Activated naive CD8-positive, alpha-beta T cell treated with anti-CD3 and anti-CD28 coated beads, Interleukin-2, amount 50 U/mL, for 24 hours (primary cell): ENCODE measurements at regions not wholly inside any gene's neighbourhood (a gene's known extent, or its start where the extent isn't known, plus 50 kb on each side); places are given as distances from the start of the nearest gene placed in this dataset.
A peak's percentile ranks its signal among the peaks of the same experiment; 100 is the strongest.

ENCODE experiments used
- ATAC-seq: fragments of 150-1000 bp; cut with Tn5 transposase; one replicate; pipeline ENCODE4 v1.10.0; 2021
- DNase-seq: peaks from one replicate; pipeline ENCODE4 v3.0.0; 2021
- H3K27ac Mint-ChIP-seq: one replicate; pipeline ENCODE4 v1.8.0; 2021; ENCODE audit warnings: mild to moderate bottlenecking, mixed read lengths
- H3K27me3 Mint-ChIP-seq: one replicate; pipeline ENCODE4 v1.8.0; 2021; ENCODE audit warnings: mixed read lengths
- H3K36me3 Mint-ChIP-seq: one replicate; pipeline ENCODE4 v1.8.0; 2021; ENCODE audit warnings: low read depth, mixed read lengths
- H3K4me1 Mint-ChIP-seq: one replicate; pipeline ENCODE4 v1.8.0; 2021; ENCODE audit warnings: mixed read lengths
- H3K4me3 Mint-ChIP-seq: one replicate; pipeline ENCODE4 v1.8.0; 2021; ENCODE audit warnings: mild to moderate bottlenecking, moderate library complexity, mixed read lengths
- H3K9me3 Mint-ChIP-seq: one replicate; pipeline ENCODE4 v1.8.0; 2021; ENCODE audit warnings: mixed read lengths

DNA sequence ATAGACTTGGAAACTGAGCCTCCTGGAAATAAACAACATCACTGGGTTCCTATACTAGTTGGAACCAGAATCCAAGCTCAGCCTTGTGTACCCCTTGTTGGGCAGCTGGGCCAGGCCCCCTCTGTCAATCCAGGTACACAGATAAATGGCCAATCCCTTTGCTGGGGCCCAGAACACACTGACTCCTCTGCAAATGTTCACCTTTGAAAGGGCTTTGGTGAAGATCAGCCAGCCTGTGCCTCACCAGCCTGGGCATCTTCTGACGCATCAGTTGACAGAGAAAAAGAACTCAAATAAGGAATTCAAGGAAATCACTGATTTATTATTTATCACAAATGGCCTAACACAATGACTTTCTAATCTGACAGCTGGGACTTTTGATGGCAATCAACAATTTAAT lies 1090.2 kb downstream of the BCL11B start:
- Mint-ChIP-seq H3K9me3 (peaks cover 4% of the 10 kb centered on the region), H3K27me3 (no peaks in the 10 kb centered on the region), H3K36me3 (peaks cover 3% of the 10 kb centered on the region), H3K4me1 (peaks cover 97% of the 10 kb centered on the region), H3K27ac (peak overlapping the region; percentile 98), H3K4me3 (peak overlapping the region; percentile 49)
- no peak for ATAC-seq
- DNase-seq: no peak

DNA sequence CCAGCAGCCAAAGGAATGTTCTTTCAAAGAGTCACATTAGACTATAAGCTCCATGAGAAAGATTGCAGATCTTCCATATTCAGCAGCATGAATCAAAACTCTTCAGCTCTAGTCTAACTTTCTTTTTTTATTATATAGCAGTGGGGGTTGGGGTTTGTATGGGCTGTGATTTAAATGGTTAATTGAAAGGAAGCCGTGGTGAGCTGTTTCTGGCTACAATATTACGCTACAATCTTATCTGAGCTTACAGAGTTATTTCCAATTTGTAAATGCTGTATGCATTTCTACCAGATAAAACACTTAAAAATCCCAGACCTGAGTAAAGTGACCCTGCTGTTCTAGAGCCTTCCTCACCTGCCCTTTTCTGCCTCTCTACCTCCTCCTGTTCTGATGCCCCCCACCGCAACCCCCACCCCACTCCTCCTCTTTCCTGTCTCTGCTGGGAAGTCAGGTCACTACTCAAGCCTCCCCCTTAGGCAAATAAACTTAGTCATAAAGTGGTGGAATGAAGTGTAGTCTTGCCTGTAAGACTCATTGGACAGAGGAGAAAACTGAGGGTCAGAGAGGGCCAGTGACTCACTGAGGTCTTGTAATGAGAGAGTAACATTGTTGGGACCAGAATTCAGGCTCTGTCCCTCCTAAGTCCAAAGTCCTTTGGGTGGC lies 1089.5 kb downstream of the BCL11B start:
- Mint-ChIP-seq H3K27ac (peak overlapping the region; percentile 98), H3K9me3 (peaks cover 4% of the 10 kb centered on the region), H3K36me3 (peaks cover 3% of the 10 kb centered on the region), H3K4me3 (peak overlapping the region; percentile 49), H3K27me3 (no peaks in the 10 kb centered on the region), H3K4me1 (peaks cover 97% of the 10 kb centered on the region)
- DNase-seq: peak; percentile 68
- peak; percentile 79 for ATAC-seq

DNA sequence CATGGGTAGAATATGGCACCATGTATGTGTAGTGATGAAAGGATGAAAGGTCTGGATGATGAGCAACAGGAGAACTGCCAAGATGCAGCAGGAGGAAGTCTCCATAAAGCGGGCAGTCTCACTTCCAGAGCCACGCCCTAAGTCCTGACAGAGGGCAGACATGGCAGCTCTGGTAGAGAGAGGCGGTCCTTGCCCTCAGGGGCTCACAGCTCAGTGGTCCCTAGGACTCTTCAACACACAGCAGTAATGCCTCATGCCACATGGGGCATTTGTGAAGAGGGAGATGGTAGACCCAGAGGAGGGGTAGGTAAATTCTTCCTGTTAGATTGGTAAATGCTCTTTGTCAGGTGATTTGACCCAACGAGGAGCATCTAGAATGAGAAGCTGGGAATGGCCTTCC lies 1088.4 kb downstream of the BCL11B start:
- H3K27ac Mint-ChIP-seq: peak overlapping the region; percentile 98
- peak overlapping the region; percentile 49 for H3K4me3 Mint-ChIP-seq
- peaks cover 97% of the 10 kb centered on the region for H3K4me1 Mint-ChIP-seq
- H3K36me3 Mint-ChIP-seq: peaks cover 3% of the 10 kb centered on the region
- H3K9me3 Mint-ChIP-seq: peaks cover 4% of the 10 kb centered on the region
- ATAC-seq (no peak), DNase-seq (no peak)
- H3K27me3 Mint-ChIP-seq: no peaks in the 10 kb centered on the region

DNA sequence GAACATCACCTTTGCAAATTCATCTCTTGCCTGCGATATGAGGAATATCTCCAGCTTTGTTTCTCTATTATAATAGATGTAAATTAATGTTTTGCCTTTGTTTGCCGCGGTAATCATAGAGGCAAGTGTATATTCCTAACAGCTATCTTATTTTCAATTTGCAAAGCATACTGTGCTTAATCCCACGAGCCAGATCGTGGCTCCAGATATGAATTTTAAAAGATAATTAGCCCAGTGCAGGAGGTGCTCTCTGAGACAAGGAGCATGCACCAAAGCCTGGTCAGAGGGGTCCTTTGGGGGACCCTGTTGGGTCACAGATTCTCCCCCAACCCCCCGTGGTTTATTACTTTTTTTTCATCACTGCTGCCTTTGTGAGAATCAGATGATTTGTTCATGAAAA lies 1087.5 kb downstream of the BCL11B start:
- H3K27me3 Mint-ChIP-seq: no peaks in the 10 kb centered on the region
- H3K36me3 Mint-ChIP-seq: peaks cover 3% of the 10 kb centered on the region
- no peak for DNase-seq
- H3K27ac Mint-ChIP-seq: peak overlapping the region; percentile 98
- ATAC-seq: no peak
- H3K4me3 Mint-ChIP-seq: peak overlapping the region; percentile 44
- H3K4me1 Mint-ChIP-seq: peaks cover 97% of the 10 kb centered on the region
- H3K9me3 Mint-ChIP-seq: peaks cover 4% of the 10 kb centered on the region

DNA sequence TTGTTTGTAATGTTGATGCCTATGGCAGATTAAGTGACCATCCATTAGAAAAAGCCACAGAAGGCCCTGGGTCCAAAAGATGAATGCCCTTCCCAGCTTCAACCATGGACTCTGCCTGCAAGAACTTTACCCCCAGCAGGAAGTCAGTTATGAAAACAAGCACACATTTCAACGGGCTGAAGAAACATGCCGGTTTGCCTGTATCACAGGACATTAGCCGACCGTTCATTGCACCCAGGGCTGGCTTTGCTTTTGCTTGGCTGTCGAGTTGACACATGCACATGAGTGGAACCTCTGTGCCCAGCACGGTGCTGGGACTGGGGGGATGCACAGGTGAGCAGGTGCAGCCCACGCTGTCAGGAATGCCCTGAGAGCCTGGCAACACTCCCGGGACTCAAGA lies 1087.0 kb downstream of the BCL11B start:
- H3K9me3 Mint-ChIP-seq: peaks cover 4% of the 10 kb centered on the region
- no peaks in the 10 kb centered on the region for H3K27me3 Mint-ChIP-seq
- DNase-seq (no peak), ATAC-seq (no peak)
- H3K4me1 Mint-ChIP-seq: peaks cover 97% of the 10 kb centered on the region
- peak overlapping the region; percentile 44 for H3K4me3 Mint-ChIP-seq
- peaks cover 3% of the 10 kb centered on the region for H3K36me3 Mint-ChIP-seq
- H3K27ac Mint-ChIP-seq: peak overlapping the region; percentile 98

DNA sequence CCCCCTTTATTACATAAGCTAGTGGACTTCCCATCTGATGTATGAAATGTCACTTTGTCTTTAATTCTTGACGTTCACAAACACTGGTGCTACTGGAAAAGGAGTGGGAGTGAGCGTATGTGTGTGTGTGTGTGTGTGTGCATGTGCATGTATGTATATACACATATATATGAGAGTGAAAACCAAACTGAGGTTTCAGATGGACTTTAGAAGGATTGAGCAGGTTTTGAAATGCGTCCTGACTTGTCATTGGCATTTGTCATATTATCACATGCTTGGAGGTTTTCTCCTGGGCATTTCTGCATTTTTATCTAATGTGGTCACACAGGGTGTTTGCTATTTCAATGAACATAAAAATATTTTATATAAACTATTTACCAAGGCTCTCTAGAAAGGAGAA lies 1085.9 kb downstream of the BCL11B start:
- DNase-seq (no peak), ATAC-seq (no peak)
- Mint-ChIP-seq H3K9me3 (peaks cover 4% of the 10 kb centered on the region), H3K27me3 (no peaks in the 10 kb centered on the region), H3K27ac (peak overlapping the region; percentile 98), H3K36me3 (peaks cover 3% of the 10 kb centered on the region), H3K4me1 (peaks cover 99% of the 10 kb centered on the region), H3K4me3 (peak overlapping the region; percentile 33)

DNA sequence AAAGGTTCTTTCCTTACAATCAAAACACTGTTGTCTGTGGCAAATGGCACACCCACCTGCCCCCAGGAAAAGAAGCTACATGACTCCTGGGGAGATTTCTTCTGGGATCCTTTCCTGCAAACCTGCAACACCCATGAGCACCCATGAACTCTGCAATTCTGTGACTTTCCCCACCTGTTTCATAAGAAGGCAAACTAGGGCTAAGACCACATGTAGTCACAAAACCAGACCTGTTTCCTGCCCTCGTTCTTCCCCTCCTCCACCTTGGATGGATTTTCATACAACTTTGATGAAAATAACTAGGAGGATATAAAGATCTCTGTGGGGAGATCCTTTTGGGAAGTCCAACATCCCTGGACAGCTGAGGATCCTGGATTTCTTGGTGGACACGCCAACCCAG lies 1084.7 kb downstream of the BCL11B start:
- no peak overlapping the region for H3K4me3 Mint-ChIP-seq
- peaks cover 4% of the 10 kb centered on the region for H3K9me3 Mint-ChIP-seq
- H3K27ac Mint-ChIP-seq: peak overlapping the region; percentile 98
- peaks cover 3% of the 10 kb centered on the region for H3K36me3 Mint-ChIP-seq
- DNase-seq: no peak
- no peak for ATAC-seq
- H3K4me1 Mint-ChIP-seq: peaks cover 98% of the 10 kb centered on the region
- no peaks in the 10 kb centered on the region for H3K27me3 Mint-ChIP-seq

DNA sequence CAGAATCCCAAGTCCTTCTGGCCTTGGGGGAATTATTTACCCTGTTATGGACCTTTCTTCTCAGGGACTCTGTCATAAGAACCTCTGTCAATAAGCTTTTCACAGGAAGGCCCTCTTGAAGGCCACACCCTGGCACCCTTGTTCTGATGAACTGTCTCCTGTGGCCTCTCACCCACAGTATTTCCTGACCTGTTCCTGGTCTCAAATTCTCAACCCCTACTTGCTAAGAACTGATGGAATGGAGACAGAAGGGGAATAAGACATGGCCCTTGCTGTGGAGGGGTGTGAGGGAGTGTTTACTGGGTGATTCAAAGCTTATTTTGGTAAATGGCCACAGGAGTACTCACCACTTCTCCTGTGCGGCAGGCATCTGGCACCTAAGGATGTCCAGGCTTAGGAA lies 1082.9 kb downstream of the BCL11B start:
- DNase-seq (no peak), ATAC-seq (peak; percentile 64)
- peak overlapping the region; percentile 98 for H3K27ac Mint-ChIP-seq
- no peaks in the 10 kb centered on the region for H3K36me3 Mint-ChIP-seq
- H3K4me3 Mint-ChIP-seq: peak overlapping the region; percentile 66
- H3K9me3 Mint-ChIP-seq: no peaks in the 10 kb centered on the region
- H3K27me3 Mint-ChIP-seq: no peaks in the 10 kb centered on the region
- peaks cover 96% of the 10 kb centered on the region for H3K4me1 Mint-ChIP-seq

DNA sequence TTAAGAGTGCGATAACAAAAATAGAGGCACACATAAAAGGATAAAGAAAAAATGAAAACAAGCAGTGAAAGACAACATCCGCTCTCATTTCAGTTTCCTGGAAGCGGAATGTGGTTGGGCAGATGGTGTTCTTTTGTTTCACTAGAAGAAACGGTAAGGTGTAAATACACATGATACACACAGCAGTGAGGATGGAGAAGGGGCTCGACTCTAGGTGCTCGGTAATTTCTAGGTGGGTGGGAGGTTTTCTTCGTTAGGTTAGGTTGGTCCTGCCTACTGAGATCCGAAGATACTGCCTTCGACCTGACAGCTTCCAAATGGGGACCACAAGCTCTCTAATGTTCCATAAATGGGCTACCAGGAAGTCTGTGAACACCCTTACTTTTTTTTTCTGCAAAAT lies 1082.5 kb downstream of the BCL11B start:
- H3K27me3 Mint-ChIP-seq: no peaks in the 10 kb centered on the region

DNA sequence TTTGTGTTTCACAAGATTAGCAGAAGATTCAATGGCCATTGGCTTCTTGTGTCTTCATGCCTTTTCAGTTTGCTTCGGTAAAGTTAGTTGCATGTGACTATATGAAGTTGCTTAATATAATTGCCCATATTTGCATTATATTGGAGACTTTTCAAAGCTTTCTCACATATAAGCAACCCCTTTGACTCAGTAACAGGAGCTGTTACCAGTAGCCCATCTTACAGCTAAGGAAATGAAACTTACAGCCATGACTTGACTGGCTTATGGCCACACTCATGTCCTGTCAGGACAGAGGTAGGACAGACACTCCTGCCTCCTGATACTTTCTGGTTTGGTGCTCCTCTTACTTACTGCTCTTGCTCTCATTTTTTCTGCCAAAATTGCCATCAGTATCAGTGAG lies 1082.1 kb downstream of the BCL11B start:
- Mint-ChIP-seq H3K27ac (peak overlapping the region; percentile 98), H3K36me3 (no peaks in the 10 kb centered on the region), H3K4me3 (peak overlapping the region; percentile 66), H3K27me3 (no peaks in the 10 kb centered on the region), H3K4me1 (peaks cover 95% of the 10 kb centered on the region), H3K9me3 (no peaks in the 10 kb centered on the region)
- no peak for DNase-seq
- no peak for ATAC-seq

More for the DNA sequence above, 1082.5 kb downstream of the BCL11B start:
- no peaks in the 10 kb centered on the region for H3K9me3 Mint-ChIP-seq
- peak overlapping the region; percentile 98 for H3K27ac Mint-ChIP-seq
- H3K4me1 Mint-ChIP-seq: peaks cover 95% of the 10 kb centered on the region
- peak overlapping the region; percentile 66 for H3K4me3 Mint-ChIP-seq
- H3K36me3 Mint-ChIP-seq: no peaks in the 10 kb centered on the region
- DNase-seq: no peak
- peak; percentile 74 for ATAC-seq

DNA sequence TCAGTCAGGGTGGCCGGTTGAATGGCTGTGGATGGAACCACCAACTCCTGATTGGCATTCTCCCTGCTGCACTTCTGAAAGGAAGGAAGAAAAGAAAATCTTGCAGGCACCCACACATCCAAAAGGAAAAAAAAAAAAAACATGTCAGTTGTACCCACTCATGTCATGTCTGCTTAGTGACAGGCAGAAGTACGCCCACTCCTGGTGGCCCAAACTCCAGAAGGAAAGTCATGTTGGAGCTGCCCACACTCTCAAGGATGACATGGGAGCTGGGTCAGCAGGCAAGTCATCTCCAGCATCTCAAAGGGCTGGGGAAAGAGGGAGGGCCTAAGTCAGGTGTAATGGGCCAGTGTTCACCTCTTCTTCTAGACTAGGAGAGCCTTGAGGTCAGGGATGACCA lies 1079.1 kb downstream of the BCL11B start:
- H3K4me1 Mint-ChIP-seq: peaks cover 95% of the 10 kb centered on the region
- H3K9me3 Mint-ChIP-seq: no peaks in the 10 kb centered on the region
- H3K27me3 Mint-ChIP-seq: no peaks in the 10 kb centered on the region
- H3K36me3 Mint-ChIP-seq: no peaks in the 10 kb centered on the region
- ATAC-seq (no peak), DNase-seq (no peak)
- no peak overlapping the region for H3K4me3 Mint-ChIP-seq
- peak overlapping the region; percentile 48 for H3K27ac Mint-ChIP-seq

DNA sequence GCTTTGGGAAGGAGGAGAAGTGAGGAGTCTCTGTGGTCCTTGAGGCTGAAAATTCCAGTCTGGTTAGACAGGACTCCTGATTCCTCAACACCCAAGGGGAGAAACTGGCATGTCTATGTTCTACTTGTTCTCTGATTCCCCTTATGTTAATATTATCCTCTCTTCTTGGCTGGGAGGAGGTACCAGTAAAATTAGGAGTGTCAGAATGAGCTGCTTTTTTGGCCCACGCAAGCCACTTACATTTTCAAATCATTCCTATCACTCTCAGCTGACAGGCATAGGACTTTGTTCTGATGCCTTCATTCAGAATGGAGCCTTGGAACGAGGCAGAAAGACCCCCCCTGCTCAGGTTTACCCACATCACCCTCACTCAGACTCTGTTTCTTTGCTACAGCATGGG lies 1077.2 kb downstream of the BCL11B start:
- Mint-ChIP-seq H3K27me3 (no peaks in the 10 kb centered on the region), H3K4me3 (no peak overlapping the region), H3K9me3 (no peaks in the 10 kb centered on the region), H3K36me3 (no peaks in the 10 kb centered on the region), H3K4me1 (peaks cover 94% of the 10 kb centered on the region), H3K27ac (peak overlapping the region; percentile 82)
- ATAC-seq (no peak), DNase-seq (no peak)

DNA sequence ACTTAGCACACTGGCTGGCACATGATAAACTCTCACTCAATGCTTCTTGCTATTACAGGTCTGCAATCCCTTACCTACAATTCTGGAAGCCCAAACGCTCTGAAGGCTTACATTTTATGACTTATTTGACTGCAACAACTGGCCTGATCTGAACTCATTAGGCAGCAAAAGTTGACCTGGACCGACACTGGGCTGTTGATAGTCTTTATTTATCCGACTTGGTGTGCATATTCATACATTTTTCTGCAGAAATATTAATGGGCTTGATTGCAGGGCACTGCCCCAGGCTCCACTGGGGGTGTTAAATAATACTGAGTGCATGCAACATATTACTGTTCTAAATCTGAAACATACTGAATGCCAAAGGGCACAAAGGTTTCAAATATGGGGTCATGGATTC lies 1076.7 kb downstream of the BCL11B start:
- ATAC-seq (no peak), DNase-seq (no peak)
- H3K9me3 Mint-ChIP-seq: no peaks in the 10 kb centered on the region
- H3K36me3 Mint-ChIP-seq: no peaks in the 10 kb centered on the region
- peak overlapping the region; percentile 82 for H3K27ac Mint-ChIP-seq
- H3K4me1 Mint-ChIP-seq: peaks cover 91% of the 10 kb centered on the region
- H3K27me3 Mint-ChIP-seq: no peaks in the 10 kb centered on the region
- H3K4me3 Mint-ChIP-seq: no peak overlapping the region

DNA sequence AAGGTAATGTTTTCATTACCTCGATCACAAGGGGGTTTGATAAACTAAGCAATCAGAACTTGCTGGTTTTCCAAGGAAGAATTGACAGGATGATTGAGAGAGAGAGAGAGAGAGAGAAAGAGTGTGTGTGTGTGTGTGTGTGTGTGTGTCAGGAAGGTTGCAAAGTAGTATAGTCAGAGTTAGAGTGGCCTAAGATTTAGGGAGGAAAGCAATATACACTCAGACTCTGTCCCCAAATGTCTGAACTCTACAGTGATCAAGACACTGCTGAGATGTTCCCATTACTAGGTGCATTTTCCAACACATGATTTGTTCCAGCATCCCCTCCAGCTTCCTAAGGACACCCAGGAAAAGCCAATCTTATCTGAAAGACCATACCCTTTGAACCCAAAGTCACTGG lies 1074.1 kb downstream of the BCL11B start:
- H3K4me1 Mint-ChIP-seq: peaks cover 77% of the 10 kb centered on the region

DNA sequence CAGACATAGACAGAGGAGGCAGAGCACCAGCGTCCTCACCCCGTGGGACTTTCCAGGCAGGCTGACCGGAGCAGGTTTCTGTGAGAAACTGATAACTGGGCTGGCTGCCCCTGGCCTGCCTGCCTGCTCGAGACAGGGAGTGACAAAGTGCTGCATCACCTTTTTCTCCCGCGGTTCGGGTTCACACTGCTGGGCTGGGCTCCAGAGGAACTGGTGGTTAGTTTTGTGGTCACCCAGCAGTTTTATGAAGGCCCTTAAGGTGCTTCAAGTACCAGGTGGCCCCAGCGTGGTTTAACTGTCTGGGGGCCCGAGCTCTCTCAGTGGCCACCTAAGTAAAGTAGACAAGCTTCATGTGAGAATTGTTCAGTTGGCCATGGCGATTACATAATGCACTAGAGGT lies 1073.6 kb downstream of the BCL11B start:
- Mint-ChIP-seq H3K4me3 (no peak overlapping the region), H3K4me1 (peaks cover 74% of the 10 kb centered on the region), H3K27me3 (no peaks in the 10 kb centered on the region), H3K27ac (peak overlapping the region; percentile 67), H3K36me3 (no peaks in the 10 kb centered on the region), H3K9me3 (no peaks in the 10 kb centered on the region)
- ATAC-seq: peak; percentile 53
- no peak for DNase-seq

More for the DNA sequence above, 1074.1 kb downstream of the BCL11B start:
- H3K4me3 Mint-ChIP-seq: no peak overlapping the region
- H3K9me3 Mint-ChIP-seq: no peaks in the 10 kb centered on the region
- DNase-seq (no peak), ATAC-seq (peak; percentile 44)
- H3K27me3 Mint-ChIP-seq: no peaks in the 10 kb centered on the region
- H3K27ac Mint-ChIP-seq: peak overlapping the region; percentile 67
- H3K36me3 Mint-ChIP-seq: no peaks in the 10 kb centered on the region

DNA sequence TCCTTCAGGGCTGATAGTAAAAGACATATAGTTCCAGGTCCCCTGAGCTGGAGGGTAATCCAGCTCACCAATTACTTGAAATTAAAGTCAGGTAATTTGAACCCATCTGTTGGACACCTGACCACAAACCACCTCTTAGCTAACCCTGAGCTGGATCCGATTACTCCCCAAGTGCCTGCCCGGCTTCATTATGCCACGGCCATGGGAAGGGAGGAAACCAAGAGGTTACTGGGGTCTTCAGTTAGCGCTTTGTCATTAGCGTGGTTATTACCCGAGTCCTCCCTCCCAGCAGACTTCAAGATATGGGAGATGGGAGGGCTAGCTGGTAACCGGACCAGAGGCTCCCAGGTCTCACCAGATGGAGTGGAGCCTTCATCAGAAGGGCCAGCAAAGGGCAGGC lies 1071.4 kb downstream of the BCL11B start:
- peaks cover 74% of the 10 kb centered on the region for H3K4me1 Mint-ChIP-seq
- no peak overlapping the region for H3K4me3 Mint-ChIP-seq
- ATAC-seq (no peak), DNase-seq (no peak)
- H3K36me3 Mint-ChIP-seq: no peaks in the 10 kb centered on the region
- H3K27ac Mint-ChIP-seq: no peak overlapping the region
- H3K27me3 Mint-ChIP-seq: no peaks in the 10 kb centered on the region
- no peaks in the 10 kb centered on the region for H3K9me3 Mint-ChIP-seq
